ENCODE measurements at regions not wholly inside any gene's neighbourhood (a gene's known extent, or its start where the extent isn't known, plus 50 kb on each side); places are given as distances from the start of the nearest gene placed in this dataset.

- Mint-ChIP-seq H3K27ac (ENCODE audit: unreplicated experiment) (no peak overlapping the region), H3K27me3 (ENCODE audit: unreplicated experiment) (no peaks in the 10 kb centered on the region), H3K36me3 (ENCODE audit: unreplicated experiment) (no peaks in the 10 kb centered on the region), H3K9me3 (ENCODE audit: unreplicated experiment) (peaks cover 4% of the 10 kb centered on the region), H3K4me3 (ENCODE audit: unreplicated experiment) (no peak overlapping the region), H3K4me1 (ENCODE audit: unreplicated experiment) (peaks cover 82% of the 10 kb centered on the region)
- no peak for DNase-seq (ENCODE audit: extremely low spot score, unreplicated experiment)
- no peak for TF ChIP-seq CTCF (IDR thresholded peaks at IDR 0.05)
These were observed 118.4 kb upstream of the DAPK1 start for GRCh38 chr9:87379300-87379699.

DNA sequence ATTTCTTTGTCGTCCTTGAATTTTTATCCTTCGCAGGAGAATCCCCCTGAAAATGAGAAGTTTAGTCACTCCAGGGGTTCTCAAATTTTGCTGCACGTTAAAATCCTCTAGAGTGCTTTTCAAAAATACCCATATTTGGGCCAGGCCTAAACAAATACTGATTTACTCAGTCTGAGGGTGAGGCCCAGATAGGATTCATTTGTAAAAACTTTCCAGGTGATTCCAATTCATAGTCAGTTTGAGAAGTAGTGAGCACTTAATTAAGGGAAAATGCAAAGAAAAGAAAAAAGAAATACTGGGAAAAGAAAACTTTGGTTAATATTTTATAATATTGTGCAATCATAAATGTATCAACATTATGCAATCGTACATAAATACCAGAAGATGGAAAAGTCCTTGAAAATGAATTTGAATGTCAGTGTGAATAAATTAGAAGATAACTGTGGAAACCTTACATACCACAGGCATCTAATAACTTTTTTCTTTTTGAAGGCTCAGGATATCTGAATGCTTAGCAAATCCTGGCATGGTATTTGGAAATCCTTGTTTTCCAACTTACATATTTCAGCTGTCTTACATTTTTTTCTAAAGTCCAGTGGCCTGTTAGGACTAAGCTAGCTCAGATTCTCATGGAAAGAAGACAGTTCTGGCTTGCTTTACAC lies 116.5 kb upstream of the DAPK1 start:
- Mint-ChIP-seq H3K4me1 (ENCODE audit: unreplicated experiment) (peaks cover 71% of the 10 kb centered on the region), H3K36me3 (ENCODE audit: unreplicated experiment) (no peaks in the 10 kb centered on the region), H3K27me3 (ENCODE audit: unreplicated experiment) (no peaks in the 10 kb centered on the region), H3K4me3 (ENCODE audit: unreplicated experiment) (no peak overlapping the region), H3K9me3 (ENCODE audit: unreplicated experiment) (peaks cover 4% of the 10 kb centered on the region), H3K27ac (ENCODE audit: unreplicated experiment) (peak overlapping the region; percentile 87)
- TF ChIP-seq CTCF (IDR thresholded peaks at IDR 0.05): no peak
- DNase-seq (ENCODE audit: extremely low spot score, unreplicated experiment): no peak

GRCh38 chr9:87381746-87382145 lies 115.9 kb upstream of the DAPK1 start:
- no peaks in the 10 kb centered on the region for H3K27me3 Mint-ChIP-seq (ENCODE audit: unreplicated experiment)
- peaks cover 71% of the 10 kb centered on the region for H3K4me1 Mint-ChIP-seq (ENCODE audit: unreplicated experiment)
- no peaks in the 10 kb centered on the region for H3K36me3 Mint-ChIP-seq (ENCODE audit: unreplicated experiment)
- DNase-seq (ENCODE audit: extremely low spot score, unreplicated experiment): no peak
- TF ChIP-seq CTCF (IDR thresholded peaks at IDR 0.05): no peak
- H3K4me3 Mint-ChIP-seq (ENCODE audit: unreplicated experiment): no peak overlapping the region
- peaks cover 3% of the 10 kb centered on the region for H3K9me3 Mint-ChIP-seq (ENCODE audit: unreplicated experiment)
- peak overlapping the region; percentile 87 for H3K27ac Mint-ChIP-seq (ENCODE audit: unreplicated experiment)

GRCh38 chr9:87382900-87383299 lies 114.8 kb upstream of the DAPK1 start:
- DNase-seq (ENCODE audit: extremely low spot score, unreplicated experiment): no peak
- H3K4me3 Mint-ChIP-seq (ENCODE audit: unreplicated experiment): no peak overlapping the region
- H3K27me3 Mint-ChIP-seq (ENCODE audit: unreplicated experiment): no peaks in the 10 kb centered on the region
- no peaks in the 10 kb centered on the region for H3K36me3 Mint-ChIP-seq (ENCODE audit: unreplicated experiment)
- peak overlapping the region; percentile 87 for H3K27ac Mint-ChIP-seq (ENCODE audit: unreplicated experiment)
- no peak for TF ChIP-seq CTCF (IDR thresholded peaks at IDR 0.05)
- H3K9me3 Mint-ChIP-seq (ENCODE audit: unreplicated experiment): no peaks in the 10 kb centered on the region
- H3K4me1 Mint-ChIP-seq (ENCODE audit: unreplicated experiment): peaks cover 75% of the 10 kb centered on the region

DNA sequence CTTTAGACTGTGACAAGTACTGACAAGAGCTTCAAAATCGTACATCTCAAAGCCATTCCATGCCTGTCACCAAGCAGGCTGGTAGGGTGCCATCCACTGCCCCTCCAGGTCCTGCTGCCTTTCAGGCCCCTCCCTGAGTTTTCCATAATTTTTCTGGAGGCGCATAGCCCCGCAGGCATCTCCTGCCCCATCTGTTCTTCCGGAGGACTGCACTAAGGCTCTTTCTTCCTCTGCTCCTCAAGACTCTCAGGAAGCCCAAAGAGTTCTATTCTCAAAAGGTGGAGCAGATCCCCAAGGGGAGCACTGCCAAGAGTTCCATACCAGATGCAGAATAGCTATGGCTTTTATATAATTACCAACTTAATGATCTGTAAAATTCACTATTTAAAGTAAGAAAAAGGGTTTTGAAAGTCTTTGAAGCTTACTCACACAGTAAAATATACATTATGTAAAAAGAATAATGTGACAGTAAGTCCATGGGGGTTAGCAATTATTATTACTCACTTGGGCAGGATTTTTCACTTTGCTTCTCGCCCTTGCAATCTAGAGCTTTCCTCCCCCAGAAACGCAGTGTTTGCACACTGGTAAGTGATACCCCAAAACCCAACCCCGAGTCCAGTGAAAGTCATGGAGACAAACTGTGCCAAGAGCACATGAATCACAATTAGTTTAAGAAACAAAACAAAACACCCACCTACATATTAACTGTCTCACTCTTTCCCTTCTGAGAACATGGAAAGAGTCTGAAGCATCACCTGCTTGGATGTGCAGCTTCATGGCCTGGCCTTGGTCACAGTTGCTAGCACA lies 114.1 kb upstream of the DAPK1 start:
- Mint-ChIP-seq H3K9me3 (ENCODE audit: unreplicated experiment) (no peaks in the 10 kb centered on the region), H3K4me3 (ENCODE audit: unreplicated experiment) (no peak overlapping the region), H3K27me3 (ENCODE audit: unreplicated experiment) (no peaks in the 10 kb centered on the region), H3K36me3 (ENCODE audit: unreplicated experiment) (no peaks in the 10 kb centered on the region), H3K4me1 (ENCODE audit: unreplicated experiment) (peaks cover 75% of the 10 kb centered on the region), H3K27ac (ENCODE audit: unreplicated experiment) (peak overlapping the region; percentile 87)
- DNase-seq (ENCODE audit: extremely low spot score, unreplicated experiment): no peak
- TF ChIP-seq CTCF (IDR thresholded peaks at IDR 0.05): no peak
